GM13977 (cell line): ENCODE measurements at regions not wholly inside any gene's neighbourhood (a gene's known extent, or its start where the extent isn't known, plus 50 kb on each side); places are given as distances from the start of the nearest gene placed in this dataset.
"Not testable (repeated sequence)": the region's sequence is repeated elsewhere in the genome, so short reads cannot be mapped to it uniquely, and the experiment has no call there.

Source experiments
- DNase-seq: peaks from one replicate; pipeline ENCODE4 v3.0.0; 2012; ENCODE audit warnings: low spot score
- in situ Hi-C: fragments of 300-500 bp; cut with MboI; formaldehyde crosslinking; loops from one replicate; pipeline ENCODE4 v1.12.0; 2022; ENCODE audit warnings: low sequenced_read_pairs, low pct_unique_long_range_greater_than_20kb, mixed read lengths, inconsistent platforms; ENCODE audit not compliant: unreplicated experiment
- TF ChIP-seq, protein P1 (sequence below): IDR thresholded peaks from 2 replicates; pipeline ENCODE4 v1.5.1; 2012; ENCODE audit warnings: mild to moderate bottlenecking, control low read depth; ENCODE audit not compliant: insufficient read depth; ENCODE audit errors: extremely low read depth, missing control alignments

DNA sequence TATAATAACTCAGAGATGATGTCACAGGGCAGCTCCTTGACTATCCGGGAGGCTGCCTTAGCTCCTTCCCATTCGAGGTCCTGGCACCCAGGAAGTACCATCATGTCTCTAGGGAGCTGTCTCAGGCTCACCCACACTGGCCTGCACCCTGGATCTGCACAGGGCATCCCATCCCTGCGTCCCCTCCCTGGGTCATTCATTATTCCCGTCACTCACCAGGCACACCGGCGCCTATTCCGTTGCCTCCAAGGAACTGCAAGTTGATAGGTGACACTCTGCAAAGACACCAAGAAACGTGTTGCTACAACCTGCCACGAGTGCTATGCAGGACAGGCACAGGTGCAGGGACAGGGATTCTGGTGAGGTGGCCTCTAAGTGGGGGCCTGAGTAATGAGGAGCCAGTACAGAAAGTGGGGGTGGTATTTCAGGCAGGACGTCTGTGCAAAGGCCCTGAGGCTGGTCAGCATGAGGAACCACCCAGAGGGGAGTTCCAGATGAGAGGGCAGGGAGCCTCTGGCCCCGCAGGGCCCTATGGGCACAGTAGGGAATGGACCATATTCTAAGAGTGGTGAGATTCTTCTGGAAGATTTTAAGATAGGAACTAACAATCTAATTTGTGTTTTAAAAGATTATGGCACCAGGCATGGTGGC lies 71.6 kb upstream of the SHANK2 start:
- no peak for DNase-seq
- TF ChIP-seq, protein P1, sequence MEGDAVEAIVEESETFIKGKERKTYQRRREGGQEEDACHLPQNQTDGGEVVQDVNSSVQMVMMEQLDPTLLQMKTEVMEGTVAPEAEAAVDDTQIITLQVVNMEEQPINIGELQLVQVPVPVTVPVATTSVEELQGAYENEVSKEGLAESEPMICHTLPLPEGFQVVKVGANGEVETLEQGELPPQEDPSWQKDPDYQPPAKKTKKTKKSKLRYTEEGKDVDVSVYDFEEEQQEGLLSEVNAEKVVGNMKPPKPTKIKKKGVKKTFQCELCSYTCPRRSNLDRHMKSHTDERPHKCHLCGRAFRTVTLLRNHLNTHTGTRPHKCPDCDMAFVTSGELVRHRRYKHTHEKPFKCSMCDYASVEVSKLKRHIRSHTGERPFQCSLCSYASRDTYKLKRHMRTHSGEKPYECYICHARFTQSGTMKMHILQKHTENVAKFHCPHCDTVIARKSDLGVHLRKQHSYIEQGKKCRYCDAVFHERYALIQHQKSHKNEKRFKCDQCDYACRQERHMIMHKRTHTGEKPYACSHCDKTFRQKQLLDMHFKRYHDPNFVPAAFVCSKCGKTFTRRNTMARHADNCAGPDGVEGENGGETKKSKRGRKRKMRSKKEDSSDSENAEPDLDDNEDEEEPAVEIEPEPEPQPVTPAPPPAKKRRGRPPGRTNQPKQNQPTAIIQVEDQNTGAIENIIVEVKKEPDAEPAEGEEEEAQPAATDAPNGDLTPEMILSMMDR: no peak
- in situ Hi-C loops: no loop called here

DNA sequence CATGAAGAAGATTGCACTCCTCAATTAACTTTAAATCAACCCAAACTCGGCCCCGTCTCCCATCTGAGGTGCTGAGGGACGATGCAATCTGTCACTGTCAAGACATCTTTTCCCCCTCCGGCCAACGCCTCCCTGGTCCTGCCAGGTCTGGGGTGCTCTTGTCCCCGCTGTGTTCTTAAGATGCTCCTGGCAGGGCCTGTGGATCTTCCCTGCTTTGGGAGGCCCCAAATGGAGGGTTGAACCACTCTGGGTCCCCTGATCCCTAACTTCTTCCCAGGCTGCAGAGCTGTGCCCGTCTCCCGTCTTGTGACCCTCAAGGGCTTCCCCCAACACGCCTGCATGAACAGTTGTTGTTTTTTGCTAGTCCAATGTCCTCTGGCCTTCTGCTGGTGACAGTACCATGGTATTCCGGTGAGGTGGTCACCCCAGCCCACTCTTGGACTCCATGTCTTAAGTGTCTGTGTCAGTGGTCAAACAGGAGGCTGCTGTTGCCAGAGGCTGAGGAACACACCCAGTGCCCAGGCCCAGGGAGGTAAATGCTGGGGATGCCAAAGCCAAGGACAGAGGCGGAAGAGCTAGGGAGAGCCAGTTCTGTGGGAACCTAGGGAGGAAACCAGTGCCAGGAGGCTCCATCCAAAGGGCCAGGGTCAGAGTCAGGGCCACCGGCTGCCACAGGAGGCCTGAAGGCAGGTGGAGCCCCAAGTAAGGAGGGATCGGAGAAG lies 70.6 kb upstream of the SHANK2 start:
- TF ChIP-seq, protein P1: no peak
- in situ Hi-C loops: no loop called here

DNA sequence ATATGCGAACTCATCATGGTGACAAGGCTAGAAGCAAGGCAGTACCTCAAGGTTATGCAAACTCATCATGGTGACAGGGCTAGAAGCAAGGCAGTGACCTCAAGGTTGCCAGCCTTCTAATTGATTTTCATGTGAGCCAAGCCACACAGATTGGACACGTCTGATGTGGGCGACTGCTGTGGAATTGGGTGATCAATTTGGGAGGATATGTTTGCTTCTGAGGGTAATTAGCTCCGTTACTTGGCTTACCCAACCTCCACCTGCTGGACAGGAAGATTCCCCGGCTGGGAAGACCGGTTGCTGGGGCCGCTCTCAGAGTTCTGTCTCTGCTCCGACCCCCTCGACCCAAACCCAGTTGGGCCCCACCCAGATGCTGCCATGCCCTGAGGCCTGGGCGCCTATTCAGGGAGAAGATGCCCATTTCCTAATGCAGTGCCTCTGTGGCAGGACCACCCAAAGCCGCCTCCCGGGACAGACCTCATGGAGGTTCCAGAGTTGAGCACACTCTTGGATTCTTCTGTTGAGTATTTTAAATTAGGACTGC lies 69.9 kb upstream of the SHANK2 start:
- TF ChIP-seq, protein P1: no peak
- DNase-seq: no peak
- in situ Hi-C loops: no loop called here

More for the DNA sequence above, 70.6 kb upstream of the SHANK2 start:
- DNase-seq: no peak

DNA sequence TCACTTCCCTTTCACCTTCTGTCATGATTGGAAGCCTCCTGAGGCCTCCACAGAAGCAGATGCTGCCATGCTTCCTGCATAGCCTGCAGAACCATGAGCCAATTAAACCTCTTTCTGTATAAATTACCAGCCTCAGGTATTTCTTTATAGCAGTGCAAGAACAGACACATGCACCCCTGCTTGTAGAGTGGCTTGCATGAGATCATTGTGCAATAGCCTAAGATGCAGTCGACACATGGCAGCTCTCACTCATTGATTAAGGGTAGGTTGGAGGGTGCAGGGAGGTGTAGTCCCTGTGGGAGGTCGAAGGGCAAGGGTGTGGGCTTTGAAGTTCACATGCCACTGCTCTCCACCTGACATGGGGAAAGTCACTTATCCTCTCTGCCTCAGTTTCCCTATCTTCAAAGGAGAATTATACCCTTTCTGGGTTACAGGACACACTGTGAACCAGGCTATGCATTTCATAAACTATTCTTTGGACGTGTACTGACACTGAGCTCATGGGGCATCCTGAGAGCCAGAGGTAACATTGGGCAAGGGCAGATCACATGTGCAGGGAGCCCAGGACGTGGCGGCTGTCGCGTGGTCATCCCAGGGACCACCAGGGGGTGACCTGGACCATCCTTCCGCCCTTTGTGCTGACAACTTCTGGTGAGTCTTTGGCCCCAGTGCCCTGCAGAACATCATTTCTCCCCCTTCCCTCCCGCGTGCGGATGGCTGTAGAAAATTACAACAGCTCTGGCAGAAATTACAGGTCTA lies 69.2 kb upstream of the SHANK2 start:
- in situ Hi-C loops: no loop called here
- TF ChIP-seq, protein P1: no peak
- DNase-seq: no peak

DNA sequence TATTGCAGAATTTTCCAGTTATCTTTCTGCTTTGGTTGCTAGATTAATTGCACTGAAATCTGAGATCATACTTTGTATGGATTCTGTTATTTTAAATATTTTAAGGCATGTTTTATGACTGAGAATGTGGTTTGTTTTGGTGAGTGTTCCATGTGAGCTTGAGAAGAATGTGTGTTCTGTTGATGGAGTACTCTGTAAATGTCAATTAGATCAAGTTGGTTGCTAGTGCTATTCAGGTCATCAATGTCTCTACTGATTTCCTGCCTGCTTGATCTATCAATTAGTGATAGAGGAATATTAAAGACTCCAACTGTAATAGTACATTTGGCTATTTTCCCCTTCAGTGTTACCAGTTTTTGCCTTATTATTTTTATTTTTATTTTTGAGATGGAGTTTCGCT lies 64.3 kb upstream of the SHANK2 start:
- in situ Hi-C loops: no loop called here
- TF ChIP-seq, protein P1: no peak
- DNase-seq: no peak

DNA sequence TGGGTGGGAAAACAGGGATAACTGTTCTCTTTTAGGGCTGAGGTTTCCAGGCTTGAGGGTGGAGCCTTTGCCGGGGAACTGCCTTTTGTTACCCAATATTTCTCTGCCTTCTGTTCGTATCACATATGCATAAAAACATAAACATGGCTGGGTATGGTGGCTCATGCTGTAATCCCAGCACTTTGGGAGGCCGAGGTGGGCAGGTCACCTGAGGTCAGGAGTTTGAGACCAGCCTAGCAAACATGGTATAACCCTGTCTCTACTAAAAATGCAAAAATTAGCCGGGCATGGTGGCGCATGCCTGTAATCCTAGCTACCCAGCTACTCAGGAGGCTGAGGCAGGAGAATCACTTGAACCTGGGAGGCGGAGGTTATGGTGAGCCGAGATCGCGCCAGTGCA lies 60.2 kb upstream of the SHANK2 start:
- in situ Hi-C loops, DNase-seq: not testable (repeated sequence)
